Activated gamma-delta T cell treated with anti-CD3 and anti-CD28 coated beads, Interleukin-2, amount 50 U/mL, for 16 hours (primary cell): ENCODE measurements at regions not wholly inside any gene's neighbourhood (a gene's known extent, or its start where the extent isn't known, plus 50 kb on each side); places are given as distances from the start of the nearest gene placed in this dataset.
"Not testable (repeated sequence)": the region's sequence is repeated elsewhere in the genome, so short reads cannot be mapped to it uniquely, and the experiment has no call there.

Source experiments
- DNase-seq: peaks from one replicate; pipeline ENCODE4 v3.0.0-alpha.2; 2020; ENCODE audit warnings: low read depth

DNA sequence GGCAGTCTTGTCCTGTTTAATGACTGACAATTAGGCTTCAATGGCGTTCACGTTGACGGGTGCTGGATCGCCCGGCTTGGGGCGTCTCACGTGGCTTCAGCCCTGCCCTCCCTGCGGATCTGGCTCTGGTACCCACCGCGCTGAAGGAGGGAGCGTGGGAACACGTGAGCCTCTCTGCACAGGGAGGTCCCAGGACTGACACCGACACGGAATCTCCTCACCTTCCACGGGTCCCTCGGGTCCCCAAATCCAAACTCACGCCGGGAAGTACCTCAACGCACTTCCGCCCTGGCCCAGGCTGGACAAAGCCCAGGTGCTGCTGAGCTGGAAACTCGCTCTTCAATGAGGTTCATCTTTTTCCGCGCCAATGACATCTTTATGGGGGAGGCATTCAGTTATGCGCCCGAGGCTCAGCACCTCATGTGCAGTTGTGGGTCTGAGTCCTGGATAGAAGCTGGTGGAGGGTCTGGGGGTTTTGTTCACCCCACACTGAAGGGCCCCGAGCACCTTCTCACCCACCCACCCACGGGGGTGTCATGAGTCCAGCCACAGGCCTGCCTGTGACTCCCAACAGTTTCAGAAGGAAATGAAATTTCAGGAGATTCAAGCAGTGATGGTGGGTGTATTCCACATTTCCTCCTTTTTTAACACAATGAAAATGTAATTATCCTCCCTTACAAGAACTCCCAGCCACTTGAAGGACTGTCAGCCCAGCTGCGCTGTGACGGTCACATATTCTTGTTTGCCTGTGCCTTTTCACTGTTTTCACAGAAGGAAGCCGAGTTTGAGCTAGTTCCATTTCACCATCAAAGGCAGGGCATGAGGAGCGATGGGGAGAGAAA lies 251.7 kb upstream of the SFSWAP start:
- no peak for DNase-seq

DNA sequence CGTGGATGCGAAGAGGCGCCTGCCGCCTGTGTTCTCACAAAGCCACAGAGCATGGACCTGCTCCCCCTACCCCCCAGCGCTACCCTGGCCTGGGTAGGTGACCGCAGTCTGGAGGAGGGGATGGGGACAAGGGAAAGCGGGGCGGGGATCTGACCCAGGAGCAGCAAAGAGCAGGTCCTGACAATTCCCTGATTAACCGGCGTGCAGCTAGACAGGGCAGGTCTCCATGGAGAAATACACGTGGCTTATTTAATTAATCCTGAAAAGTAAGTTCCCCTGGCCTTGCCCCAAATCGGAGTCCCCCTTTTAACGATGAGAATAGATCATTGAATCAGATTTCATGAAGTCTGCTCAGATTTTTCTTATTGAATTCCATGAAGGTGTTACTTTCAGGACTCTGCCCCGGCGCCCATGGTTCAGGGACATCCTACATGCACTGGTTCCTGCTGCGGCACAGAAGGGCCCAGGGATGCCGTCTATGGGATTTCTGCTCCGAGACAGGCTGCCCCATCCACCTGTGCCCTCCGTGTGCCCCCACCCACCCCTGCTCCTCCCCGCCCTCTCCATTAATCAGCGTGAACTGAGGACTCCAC lies 251.0 kb upstream of the SFSWAP start:
- DNase-seq: no peak

DNA sequence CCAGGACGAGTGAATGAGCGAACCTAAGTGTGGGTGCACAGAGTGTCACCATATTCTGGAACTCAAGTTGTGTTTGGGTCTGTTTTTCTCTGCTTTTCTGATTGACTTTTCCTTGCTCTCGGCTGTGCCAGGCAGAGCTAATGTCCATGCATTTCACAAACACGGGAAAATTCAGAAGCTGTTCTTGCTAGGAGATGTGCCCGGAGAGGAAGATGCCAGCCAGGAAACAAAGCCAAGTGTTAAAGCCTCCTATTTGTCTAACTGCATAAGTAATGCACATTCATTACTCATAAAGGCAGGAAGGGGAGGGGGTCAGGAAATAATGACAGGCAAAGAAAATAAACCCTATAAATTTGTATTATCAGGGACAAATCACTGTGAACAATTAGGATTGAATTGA lies 250.4 kb upstream of the SFSWAP start:
- no peak for DNase-seq

DNA sequence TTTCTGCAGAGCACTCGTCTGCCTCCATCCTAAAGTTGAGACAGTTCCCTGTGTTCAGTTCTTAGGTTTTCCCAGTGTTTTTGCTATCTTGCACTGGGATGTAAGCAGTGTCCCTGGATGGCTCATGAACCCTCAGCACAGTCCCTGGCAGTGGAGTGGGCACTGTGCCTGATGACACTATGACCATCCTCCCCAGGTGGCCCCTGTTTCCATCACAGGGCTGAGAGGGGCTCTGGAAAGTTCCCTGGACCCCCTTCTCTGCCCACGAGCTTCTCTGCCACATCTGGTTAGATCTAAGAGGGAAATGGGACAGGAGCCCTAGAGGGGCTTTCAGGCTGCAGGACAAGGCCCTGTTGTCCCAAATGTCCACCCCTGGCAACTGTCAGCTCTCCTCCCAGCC lies 249.8 kb upstream of the SFSWAP start:
- DNase-seq: no peak

DNA sequence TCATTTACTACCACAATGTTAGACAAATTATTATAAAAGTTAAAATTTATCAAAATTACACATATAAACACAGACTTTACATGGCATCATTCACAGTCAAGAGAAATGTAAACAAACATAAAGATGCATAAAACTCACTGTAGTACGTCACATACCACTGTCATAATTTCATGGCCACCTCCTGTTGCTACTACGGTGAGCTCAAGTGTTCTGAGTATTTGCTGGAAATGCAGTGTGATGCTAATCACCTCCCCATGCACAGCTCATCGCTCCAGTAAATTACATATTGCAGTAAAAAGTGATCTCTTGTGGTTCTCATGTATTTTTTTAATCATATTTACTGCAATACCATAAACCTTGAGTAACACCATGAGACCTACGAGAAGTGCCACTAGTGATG lies 247.7 kb upstream of the SFSWAP start:
- no peak for DNase-seq

DNA sequence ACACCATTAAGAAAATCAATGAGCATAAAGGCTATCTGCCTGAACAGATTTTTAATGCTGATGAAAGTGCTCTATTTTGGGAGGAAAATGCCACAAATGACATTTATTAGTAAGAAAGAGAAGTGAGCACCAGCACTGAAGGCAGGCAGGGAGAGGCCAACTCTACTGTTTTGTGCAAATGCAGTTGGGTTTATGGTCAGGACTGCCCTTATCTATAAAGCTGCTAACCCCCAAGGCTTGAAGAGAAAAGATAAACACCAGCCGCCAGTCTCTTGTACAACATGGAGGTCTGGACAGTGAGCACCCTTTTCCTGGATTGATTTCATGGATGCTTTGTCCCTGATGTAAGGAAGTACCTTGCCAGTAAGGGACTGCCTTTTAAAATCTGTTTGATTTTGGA lies 246.8 kb upstream of the SFSWAP start:
- DNase-seq: no peak

DNA sequence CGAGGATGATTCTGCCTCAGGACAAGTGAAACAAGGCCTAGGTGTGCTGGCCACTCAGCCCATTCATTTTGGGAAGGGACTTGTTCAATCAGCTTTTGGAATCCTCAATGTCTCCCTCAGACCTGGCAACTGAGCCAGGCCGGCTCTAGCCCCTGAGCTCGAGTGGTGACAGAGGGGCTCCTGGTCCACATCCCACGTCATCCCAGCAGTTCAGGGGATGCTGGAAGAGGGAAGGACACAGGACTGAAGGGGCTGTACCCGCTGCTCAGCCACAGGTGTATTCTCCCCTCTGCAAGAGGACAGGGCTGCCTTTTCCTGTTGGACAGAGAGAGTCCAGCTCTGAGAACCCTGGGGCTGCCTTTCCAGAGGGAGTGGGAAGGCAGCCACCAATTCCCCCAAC lies 244.6 kb upstream of the SFSWAP start:
- no peak for DNase-seq

DNA sequence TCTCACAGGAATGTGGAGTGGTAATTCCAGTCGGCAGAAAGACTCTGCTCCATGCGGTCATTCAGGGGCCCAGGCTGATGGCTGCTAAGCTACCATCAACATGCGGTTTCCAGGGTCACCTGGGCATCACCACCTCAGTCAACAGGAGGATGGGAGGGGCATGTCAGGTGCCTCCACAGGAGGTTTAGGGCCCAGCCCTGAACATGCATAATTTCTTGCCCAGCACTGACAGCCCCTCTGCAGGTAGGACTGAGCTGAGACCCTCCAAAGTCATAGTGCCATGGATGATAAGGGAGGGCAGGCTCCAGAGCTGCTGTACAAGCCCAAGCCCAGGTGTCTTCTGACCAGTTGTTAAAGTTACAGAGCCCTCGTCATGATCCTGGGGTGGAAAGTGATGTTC lies 244.0 kb upstream of the SFSWAP start:
- no peak for DNase-seq

DNA sequence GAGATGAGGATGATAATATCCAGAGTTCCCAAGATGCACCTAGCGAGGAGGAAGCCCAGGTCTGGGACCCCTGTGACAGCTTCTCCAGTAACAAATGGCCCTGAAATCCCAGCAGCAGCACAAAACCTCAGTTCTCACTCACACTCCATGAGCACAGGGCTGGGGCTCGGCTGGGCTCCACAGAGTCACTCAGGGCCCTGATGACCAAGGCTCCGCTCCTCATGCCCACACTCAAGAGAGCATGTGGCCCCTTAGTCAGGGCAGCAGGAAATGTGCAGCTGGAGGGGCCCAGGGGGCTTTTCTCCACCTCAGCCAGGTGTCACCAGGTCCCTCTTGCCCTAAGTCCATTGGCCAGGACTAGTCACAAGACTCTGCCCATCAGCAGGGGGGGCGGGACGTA lies 242.7 kb upstream of the SFSWAP start:
- DNase-seq: no peak

DNA sequence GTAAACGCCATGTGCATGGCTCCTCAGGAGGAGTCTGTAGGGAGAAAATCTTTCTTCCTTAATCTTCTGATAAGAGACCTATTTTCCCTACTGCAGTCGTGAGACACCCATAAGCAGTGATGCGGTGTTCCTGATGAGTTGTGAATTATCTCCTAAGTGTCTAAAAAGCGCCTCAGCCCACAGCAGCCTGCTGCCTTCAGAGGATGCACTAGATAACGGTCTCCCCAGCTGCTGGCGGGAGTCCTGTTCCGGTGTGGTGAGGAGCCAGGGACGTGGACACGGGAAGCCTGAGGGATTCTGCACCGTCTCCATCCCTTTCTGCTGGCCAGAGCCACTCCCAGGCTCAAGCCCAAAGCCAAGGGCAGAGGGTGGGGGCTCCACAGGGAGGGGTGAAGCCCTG lies 240.9 kb upstream of the SFSWAP start:
- DNase-seq: not testable (repeated sequence)

DNA sequence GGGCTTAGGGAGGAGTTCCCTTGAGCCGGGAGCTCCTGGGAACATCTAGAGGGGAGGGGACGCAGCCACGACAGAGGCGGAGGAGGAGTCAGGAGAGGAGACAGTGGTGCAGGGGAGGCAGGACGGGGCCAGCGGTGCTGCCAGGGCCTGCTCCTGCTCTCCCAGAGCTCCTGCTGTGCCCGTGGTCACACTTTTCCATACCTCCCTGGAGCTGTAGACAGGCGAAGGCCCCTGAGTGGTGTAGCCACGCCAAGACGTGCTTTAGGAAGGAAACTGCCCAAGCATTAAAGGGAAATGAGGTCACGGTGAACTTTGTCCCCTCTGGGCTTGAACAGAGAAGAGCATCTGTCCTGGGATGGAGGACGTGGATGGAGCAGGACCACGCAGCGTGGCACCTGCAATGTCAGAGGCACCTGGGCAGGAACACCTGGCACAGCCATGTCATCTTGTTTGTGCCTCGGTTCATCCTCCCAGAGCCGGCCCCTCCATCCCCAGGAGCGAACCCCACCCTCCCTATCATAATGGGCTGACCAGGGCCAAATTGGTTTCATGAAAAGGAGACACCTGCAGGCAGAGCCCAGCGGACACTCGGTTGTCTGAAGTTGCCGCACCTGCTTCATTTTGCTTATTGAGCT lies 239.5 kb upstream of the SFSWAP start:
- DNase-seq: no peak

DNA sequence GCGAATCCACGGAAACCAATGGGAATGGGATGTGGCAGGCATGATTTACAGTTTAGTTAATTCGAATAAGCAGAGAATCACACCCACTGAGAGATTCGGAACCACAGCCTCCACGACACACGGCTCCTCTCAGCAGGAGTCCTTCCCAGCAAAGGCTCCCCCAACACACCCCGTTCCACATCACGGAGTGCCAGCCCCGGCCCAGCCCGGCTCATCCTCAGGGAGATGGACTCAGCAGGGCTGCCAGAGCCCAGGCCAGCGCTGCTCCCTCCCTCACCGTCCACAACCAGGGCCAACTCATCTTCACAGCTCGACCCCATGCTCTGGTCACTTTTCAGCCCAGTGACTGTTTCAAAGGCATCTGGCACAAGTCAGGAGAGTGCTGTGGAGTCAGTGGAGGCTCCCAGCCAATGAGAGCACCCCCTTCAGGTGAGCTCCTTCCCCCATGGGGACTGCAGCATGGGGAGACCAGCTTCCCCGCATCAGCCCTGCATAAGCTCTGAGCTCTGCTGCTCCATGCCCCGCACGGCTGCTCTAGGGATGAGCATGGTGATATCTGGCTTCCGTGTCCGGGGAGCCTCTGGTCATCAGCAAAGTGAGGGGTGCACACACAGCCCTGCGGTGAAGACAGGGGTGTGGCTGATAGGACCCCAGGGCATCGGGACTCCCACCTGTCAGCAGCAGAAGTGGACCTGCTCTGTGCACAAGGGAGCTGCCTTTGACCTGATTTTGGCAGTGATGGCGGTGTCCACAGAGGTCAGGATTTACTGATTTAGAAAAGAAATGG lies 238.8 kb upstream of the SFSWAP start:
- no peak for DNase-seq

DNA sequence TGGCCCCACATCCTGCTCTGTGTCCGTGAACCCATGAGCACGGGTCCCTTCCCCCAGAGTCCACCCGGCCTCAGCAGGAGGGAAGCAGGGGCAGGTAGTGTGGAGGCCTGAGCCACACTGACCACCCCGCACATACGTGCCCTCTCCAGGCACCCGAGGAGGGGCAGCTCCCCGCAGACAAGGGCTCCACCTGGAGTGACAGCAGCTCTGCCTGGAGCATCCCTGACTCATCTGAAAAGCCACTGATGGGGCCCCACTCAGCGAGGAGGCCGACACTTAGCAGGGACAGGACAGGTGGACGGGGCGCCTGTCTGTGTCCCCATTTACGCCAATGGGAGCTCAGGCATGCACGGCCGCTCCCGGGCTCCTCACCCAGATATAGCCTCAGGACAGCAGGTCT lies 237.6 kb upstream of the SFSWAP start:
- DNase-seq: no peak

DNA sequence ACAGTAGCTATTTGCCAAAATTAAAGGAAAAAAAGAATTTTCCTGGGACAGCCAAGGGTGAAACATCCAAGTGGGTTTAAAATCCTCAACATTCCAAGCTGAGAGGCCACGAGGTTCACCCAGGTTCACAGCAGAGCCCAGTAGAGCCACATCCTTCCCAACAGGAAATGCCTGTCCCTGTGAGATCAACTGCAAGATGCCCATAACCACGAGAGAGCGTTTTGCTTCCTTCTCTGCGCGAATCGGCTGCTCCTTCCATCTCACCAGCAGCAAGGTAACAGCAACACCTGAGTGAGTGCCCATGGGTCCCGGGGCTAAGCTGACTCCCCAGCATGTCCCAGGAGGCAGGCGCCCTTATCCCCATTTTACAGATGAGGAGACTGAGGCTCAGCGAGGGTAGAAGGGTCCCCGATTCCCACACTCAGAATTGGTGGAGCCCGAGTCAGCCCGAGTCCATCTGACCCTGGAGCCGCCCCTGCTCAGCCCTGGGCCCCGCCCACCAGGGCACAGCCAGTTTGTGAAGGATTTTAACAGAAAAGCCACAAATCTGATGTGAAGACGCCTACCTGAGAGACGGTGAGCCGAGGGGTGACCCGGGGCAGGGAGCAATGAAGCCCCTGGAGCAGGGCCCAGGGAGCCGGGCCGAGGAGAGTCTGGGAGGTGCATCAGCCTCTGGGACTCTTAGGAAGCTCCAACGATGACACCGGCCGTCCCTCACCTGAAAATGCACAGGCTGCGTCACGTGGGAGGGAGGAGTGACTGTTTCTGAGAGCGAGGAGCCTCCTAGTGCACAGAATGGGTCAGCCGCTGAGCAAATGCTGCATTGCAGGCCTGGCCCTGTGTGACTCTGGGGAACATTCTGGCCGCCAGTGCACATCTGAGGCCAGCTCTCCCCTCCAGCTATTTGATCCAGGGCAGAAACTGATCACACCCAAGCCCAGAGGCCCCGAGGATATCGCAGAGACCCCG lies 236.9 kb upstream of the SFSWAP start:
- no peak for DNase-seq

DNA sequence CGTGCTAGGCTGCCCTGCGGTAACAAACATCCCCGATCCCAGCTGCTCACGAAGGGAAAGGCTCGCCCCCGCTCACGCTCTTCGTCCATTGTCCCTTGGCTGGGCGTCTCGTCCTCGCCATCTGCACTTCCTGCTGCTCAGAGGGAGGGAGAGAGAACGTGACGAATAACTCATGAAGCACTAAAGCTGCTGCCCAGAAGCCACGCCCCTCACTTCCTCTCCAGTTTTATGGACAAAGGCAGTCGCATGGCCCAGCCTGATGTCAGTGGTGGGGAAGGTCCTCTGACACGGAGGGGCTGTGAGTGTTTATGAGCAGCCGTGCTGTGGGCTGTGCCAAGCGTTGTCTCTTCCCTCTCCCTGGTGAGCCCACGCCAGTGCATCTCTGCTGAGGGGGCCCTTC lies 235.9 kb upstream of the SFSWAP start:
- DNase-seq: not testable (repeated sequence)

DNA sequence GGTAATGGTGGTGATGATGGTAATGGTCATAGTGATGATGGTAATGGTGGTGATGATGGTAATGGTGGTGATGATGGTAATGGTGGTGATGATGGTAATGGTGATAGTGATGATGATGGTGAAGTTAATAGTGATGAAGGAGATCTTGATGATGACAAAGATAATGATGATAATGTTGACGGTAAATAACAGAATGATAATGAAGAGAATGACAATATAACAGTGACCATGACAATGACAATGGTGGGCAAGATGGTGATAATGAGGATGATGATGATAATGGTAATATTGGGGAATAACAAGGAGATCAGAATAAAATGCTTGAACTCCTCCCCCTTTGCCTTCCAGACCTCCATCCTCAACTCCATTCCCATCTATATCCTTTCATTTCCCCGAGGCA lies 233.3 kb upstream of the SFSWAP start:
- no peak for DNase-seq

DNA sequence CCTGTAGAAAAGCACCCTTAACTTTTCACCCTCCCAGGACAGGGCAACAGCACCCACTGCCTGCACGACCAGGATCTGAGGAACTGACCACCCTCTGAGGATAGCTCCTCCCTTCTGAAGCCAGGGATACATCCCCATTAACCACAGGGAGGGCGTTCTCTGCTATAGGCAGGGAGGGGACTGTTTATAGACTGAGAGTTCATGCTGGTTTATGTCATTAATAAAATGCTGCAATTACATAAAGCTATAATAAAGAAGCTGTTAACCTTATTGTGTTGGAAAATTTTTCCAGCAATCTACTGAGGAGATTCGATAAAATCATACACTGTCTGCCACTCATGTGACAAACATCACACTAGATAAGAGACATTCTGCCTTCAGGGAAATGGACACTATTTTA lies 232.4 kb upstream of the SFSWAP start:
- no peak for DNase-seq

DNA sequence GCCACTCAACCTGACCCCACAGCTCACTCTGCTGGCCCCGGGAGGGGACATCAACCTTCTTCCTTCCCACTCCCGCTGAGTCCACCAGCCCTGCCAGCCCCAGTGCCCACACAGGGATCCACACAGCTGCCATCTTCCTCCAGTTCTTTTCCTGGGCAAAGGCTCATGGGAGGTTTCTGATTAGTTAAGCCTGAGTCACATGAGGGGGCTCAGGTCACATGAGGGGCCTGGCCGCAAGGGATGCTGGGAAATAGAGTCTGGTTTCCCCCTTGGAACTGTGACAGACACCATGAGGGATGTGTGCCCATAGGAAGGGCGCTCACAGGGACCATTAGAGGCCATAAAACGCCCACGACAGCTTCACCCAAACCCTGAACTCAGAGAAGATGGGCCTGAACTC lies 228.7 kb upstream of the SFSWAP start:
- no peak for DNase-seq

DNA sequence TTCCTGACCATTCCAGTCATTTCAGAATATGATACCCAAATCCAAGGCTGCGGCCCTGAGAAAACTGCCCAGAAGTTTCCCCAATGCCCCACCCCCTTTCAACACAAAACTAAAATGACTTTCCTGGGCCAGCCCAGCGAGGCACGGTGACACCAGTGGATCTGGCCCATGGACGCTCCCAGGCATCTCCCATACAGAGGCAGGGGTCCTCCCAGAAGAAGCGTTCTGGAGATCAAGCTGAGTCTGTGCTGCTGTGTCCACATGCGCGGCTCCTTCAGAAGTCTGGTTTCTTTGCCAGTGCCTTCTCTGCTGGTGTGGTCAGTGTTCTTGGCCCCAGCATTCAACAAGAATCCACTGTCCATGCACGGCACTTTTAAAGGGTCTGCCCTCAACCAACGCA lies 228.2 kb upstream of the SFSWAP start:
- DNase-seq: no peak

DNA sequence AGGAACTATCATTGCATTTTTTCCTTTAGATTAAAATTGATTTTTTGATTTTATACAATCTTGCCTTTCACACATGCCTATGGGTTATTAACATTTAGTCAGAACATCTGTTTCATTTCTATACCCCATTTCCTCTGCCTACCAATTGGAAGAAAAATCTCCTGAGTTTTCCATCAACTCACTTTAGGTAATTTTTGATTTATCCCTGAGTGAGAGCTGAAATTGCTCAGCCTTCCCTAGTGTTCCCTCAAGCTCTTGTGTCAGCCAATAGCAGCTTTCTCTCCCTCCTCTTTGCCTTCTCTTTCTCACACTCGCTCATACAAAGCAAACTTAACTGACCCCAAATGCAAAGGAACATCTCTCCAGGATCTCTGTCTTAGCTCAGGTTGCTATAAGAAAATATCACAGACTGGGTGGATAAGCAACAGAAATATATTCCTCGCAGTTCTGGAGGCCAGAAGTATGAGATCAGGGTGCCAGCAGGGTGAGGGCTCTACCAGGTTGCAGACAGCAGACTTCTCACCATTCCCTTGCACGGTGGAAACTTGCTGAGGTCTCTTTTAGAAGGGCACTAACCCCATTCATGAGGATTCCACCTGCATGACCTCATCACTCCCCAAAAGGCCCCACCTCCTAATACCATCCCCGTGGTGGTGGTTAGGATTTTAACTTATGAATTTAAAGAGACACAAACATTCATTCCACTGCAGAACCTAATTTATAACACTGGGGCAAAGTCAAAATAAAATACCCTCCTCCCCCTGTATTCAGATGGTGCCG lies 224.2 kb upstream of the SFSWAP start:
- DNase-seq: no peak
